GM23338 (cell line): ENCODE measurements at regions not wholly inside any gene's neighbourhood (a gene's known extent, or its start where the extent isn't known, plus 50 kb on each side); places are given as distances from the start of the nearest gene placed in this dataset.

Experiments
- ATAC-seq: fragments of 200-7000 bp; cut with Tn5 transposase; 3 replicates; pipeline ENCODE4 v1.9.1; 2020
- DNase-seq: peaks from one replicate; pipeline ENCODE4 v3.0.0-alpha.2; 2015; ENCODE audit warnings: low spot score
- H2AFZ ChIP-seq: fragments of 200-600 bp; sonication (generic); 2 replicates; pipeline ENCODE4 v1.8.0; 2016; ENCODE audit warnings: antibody characterized with exemption, mild to moderate bottlenecking, moderate library complexity
- H3F3A ChIP-seq: fragments of 200-600 bp; sonication (generic); replicated peaks from 2 replicates; pipeline ENCODE4 v1.8.0; 2017; ENCODE audit warnings: antibody characterized with exemption, mixed run types, low read depth
- H3K27ac ChIP-seq: fragments of 200-600 bp; sonication (generic); 2 replicates; pipeline ENCODE4 v1.6.1; 2016; ENCODE audit warnings: low read depth
- H3K27me3 ChIP-seq: fragments of 200-600 bp; sonication (generic); 2 replicates; pipeline ENCODE4 v1.8.0; 2016; ENCODE audit warnings: mild to moderate bottlenecking, mixed run types, moderate library complexity; ENCODE audit not compliant: insufficient read depth
- H3K36me3 ChIP-seq: fragments of 200-600 bp; sonication (generic); 2 replicates; pipeline ENCODE4 v1.8.0; 2016; ENCODE audit warnings: mild to moderate bottlenecking; ENCODE audit not compliant: insufficient read depth
- H3K4me1 ChIP-seq: fragments of 200-600 bp; sonication (generic); 2 replicates; pipeline ENCODE4 v1.8.0; 2016; ENCODE audit warnings: mild to moderate bottlenecking, moderate library complexity; ENCODE audit not compliant: insufficient read depth
- H3K4me2 ChIP-seq: fragments of 200-600 bp; sonication (generic); 2 replicates; pipeline ENCODE4 v1.7.1; 2017; ENCODE audit warnings: mixed run types
- H3K4me3 ChIP-seq: fragments of 200-600 bp; sonication (generic); 2 replicates; pipeline ENCODE4 v1.6.1; 2016; ENCODE audit warnings: mixed run types
- H3K79me2 ChIP-seq: fragments of 200-600 bp; sonication (generic); replicated peaks from 2 replicates; pipeline ENCODE4 v1.8.0; 2017; ENCODE audit warnings: mild to moderate bottlenecking; ENCODE audit not compliant: insufficient read depth
- H3K9me2 ChIP-seq: fragments of 200-600 bp; sonication (generic); 2 replicates; pipeline ENCODE4 v1.8.0; 2017; ENCODE audit not compliant: insufficient read depth
- H4K20me1 ChIP-seq: fragments of 200-600 bp; sonication (generic); replicated peaks from 2 replicates; pipeline ENCODE4 v1.8.0; 2017; ENCODE audit warnings: mild to moderate bottlenecking; ENCODE audit not compliant: insufficient read depth
- H3K27ac Mint-ChIP-seq: 2 replicates; pipeline ENCODE4 v1.8.0; 2020; ENCODE audit warnings: inconsistent platforms, mild to moderate bottlenecking, moderate library complexity, mixed read lengths
- H3K27me3 Mint-ChIP-seq: 3 replicates; pipeline ENCODE4 v1.8.0; 2022; ENCODE audit warnings: low read depth, mild to moderate bottlenecking, moderate library complexity, mixed read lengths, inconsistent platforms; ENCODE audit not compliant: insufficient read depth, poor library complexity
- H3K36me3 Mint-ChIP-seq: 3 replicates; pipeline ENCODE4 v1.8.0; 2021; ENCODE audit warnings: low read depth, mild to moderate bottlenecking, inconsistent platforms, moderate library complexity, mixed read lengths
- H3K4me1 Mint-ChIP-seq: 3 replicates; pipeline ENCODE4 v1.8.0; 2020; ENCODE audit warnings: mild to moderate bottlenecking, inconsistent platforms, mixed read lengths
- H3K4me3 Mint-ChIP-seq: 3 replicates; pipeline ENCODE4 v1.8.0; 2021; ENCODE audit warnings: moderate library complexity, mild to moderate bottlenecking, inconsistent platforms, mixed read lengths
- H3K9me3 Mint-ChIP-seq: 3 replicates; pipeline ENCODE4 v1.8.0; 2020; ENCODE audit warnings: moderate library complexity, mild to moderate bottlenecking, inconsistent platforms, mixed read lengths
- CREB1 ChIP-seq: fragments of 250-450 bp; sonication (Bioruptor Pico); IDR thresholded peaks from 2 replicates; pipeline ENCODE4 v1.5.0; 2020; ENCODE audit warnings: low read depth, mild to moderate bottlenecking, moderate library complexity
- EZH2 ChIP-seq: fragments of 200-600 bp; sonication (generic); IDR thresholded peaks from one replicate; pipeline ENCODE4 v1.8.0; 2017; ENCODE audit warnings: antibody characterized with exemption, mild to moderate bottlenecking, low read depth; ENCODE audit not compliant: unreplicated experiment
- JUNB ChIP-seq: IDR thresholded peaks from one replicate; pipeline ENCODE4 v1.6.1; 2016; ENCODE audit warnings: antibody characterized with exemption; ENCODE audit not compliant: unreplicated experiment
- NANOG ChIP-seq: IDR thresholded peaks from 2 replicates; pipeline ENCODE4 v1.6.1; 2016; ENCODE audit warnings: antibody characterized with exemption, borderline replicate concordance
- POLR2AphosphoS5 ChIP-seq: IDR thresholded peaks from 2 replicates; pipeline ENCODE4 v1.6.1; 2016; ENCODE audit warnings: antibody characterized with exemption, low read depth
- STAT1 ChIP-seq: IDR thresholded peaks from one replicate; pipeline ENCODE4 v1.6.1; 2016; ENCODE audit warnings: antibody characterized with exemption; ENCODE audit not compliant: unreplicated experiment
- ZNF114 ChIP-seq: fragments of 250-450 bp; sonication (Bioruptor Pico); IDR thresholded peaks from 2 replicates; pipeline ENCODE4 v1.5.0; 2020; ENCODE audit warnings: mild to moderate bottlenecking, moderate library complexity
- ZNF331 ChIP-seq: fragments of 250-450 bp; sonication (Bioruptor Pico); IDR thresholded peaks from 2 replicates; pipeline ENCODE4 v1.5.0; 2020; ENCODE audit warnings: low read depth, mild to moderate bottlenecking, moderate library complexity
- TF ChIP-seq, protein P1 (sequence below): IDR thresholded peaks from one replicate; pipeline ENCODE4 v1.6.1; 2018; ENCODE audit warnings: antibody characterized with exemption; ENCODE audit not compliant: unreplicated experiment
- TF ChIP-seq, protein P2 (sequence below): fragments of 250-450 bp; sonication (Bioruptor Pico); IDR thresholded peaks from 2 replicates; pipeline ENCODE4 v1.5.0; 2020; ENCODE audit warnings: mild to moderate bottlenecking, moderate library complexity

DNA sequence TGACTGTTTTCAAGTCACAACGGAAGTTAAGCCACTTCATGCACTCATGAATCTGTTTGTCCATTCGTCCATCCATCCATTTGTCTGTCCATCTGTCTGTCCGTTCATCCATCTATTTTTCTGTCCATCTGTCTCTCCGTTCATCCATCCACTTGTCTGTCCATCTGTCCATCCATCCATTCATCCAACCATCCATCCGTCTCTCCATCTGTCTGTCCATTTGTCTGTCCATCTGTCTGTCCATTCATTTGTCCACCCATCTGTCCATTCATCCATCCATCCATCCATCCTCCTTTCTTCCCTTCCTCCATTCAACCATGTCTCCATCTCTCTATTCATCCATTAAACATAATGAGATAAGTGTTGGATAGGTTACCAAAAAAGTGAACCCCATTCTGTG is 123.5 kb upstream of the UQCRFS1 start:
- H3K4me3 Mint-ChIP-seq: no peak overlapping the region
- H3K27me3 Mint-ChIP-seq: peaks cover 6% of the 10 kb centered on the region
- Histone ChIP-seq H3K27ac (no peak overlapping the region), H3K4me2 (no peak overlapping the region), H3K4me1 (no peaks in the 10 kb centered on the region), H4K20me1 (no peaks in the 10 kb centered on the region), H3K27me3 (no peaks in the 10 kb centered on the region), H3F3A (no peaks in the 10 kb centered on the region), H3K79me2 (no peaks in the 10 kb centered on the region), H3K36me3 (no peaks in the 10 kb centered on the region), H3K9me2 (peaks cover 9% of the 10 kb centered on the region; the same call in 1 of the 2 replicates), H2AFZ (no peak overlapping the region), H3K4me3 (no peak overlapping the region)
- no peak for TF ChIP-seq POLR2AphosphoS5
- no peak for TF ChIP-seq CREB1 (CRISPR knock-in tag)
- TF ChIP-seq JUNB: no peak
- no peak for TF ChIP-seq EZH2
- TF ChIP-seq ZNF331 (CRISPR knock-in tag): no peak
- TF ChIP-seq, protein P1, sequence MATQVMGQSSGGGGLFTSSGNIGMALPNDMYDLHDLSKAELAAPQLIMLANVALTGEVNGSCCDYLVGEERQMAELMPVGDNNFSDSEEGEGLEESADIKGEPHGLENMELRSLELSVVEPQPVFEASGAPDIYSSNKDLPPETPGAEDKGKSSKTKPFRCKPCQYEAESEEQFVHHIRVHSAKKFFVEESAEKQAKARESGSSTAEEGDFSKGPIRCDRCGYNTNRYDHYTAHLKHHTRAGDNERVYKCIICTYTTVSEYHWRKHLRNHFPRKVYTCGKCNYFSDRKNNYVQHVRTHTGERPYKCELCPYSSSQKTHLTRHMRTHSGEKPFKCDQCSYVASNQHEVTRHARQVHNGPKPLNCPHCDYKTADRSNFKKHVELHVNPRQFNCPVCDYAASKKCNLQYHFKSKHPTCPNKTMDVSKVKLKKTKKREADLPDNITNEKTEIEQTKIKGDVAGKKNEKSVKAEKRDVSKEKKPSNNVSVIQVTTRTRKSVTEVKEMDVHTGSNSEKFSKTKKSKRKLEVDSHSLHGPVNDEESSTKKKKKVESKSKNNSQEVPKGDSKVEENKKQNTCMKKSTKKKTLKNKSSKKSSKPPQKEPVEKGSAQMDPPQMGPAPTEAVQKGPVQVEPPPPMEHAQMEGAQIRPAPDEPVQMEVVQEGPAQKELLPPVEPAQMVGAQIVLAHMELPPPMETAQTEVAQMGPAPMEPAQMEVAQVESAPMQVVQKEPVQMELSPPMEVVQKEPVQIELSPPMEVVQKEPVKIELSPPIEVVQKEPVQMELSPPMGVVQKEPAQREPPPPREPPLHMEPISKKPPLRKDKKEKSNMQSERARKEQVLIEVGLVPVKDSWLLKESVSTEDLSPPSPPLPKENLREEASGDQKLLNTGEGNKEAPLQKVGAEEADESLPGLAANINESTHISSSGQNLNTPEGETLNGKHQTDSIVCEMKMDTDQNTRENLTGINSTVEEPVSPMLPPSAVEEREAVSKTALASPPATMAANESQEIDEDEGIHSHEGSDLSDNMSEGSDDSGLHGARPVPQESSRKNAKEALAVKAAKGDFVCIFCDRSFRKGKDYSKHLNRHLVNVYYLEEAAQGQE: no peak
- TF ChIP-seq, protein P2, sequence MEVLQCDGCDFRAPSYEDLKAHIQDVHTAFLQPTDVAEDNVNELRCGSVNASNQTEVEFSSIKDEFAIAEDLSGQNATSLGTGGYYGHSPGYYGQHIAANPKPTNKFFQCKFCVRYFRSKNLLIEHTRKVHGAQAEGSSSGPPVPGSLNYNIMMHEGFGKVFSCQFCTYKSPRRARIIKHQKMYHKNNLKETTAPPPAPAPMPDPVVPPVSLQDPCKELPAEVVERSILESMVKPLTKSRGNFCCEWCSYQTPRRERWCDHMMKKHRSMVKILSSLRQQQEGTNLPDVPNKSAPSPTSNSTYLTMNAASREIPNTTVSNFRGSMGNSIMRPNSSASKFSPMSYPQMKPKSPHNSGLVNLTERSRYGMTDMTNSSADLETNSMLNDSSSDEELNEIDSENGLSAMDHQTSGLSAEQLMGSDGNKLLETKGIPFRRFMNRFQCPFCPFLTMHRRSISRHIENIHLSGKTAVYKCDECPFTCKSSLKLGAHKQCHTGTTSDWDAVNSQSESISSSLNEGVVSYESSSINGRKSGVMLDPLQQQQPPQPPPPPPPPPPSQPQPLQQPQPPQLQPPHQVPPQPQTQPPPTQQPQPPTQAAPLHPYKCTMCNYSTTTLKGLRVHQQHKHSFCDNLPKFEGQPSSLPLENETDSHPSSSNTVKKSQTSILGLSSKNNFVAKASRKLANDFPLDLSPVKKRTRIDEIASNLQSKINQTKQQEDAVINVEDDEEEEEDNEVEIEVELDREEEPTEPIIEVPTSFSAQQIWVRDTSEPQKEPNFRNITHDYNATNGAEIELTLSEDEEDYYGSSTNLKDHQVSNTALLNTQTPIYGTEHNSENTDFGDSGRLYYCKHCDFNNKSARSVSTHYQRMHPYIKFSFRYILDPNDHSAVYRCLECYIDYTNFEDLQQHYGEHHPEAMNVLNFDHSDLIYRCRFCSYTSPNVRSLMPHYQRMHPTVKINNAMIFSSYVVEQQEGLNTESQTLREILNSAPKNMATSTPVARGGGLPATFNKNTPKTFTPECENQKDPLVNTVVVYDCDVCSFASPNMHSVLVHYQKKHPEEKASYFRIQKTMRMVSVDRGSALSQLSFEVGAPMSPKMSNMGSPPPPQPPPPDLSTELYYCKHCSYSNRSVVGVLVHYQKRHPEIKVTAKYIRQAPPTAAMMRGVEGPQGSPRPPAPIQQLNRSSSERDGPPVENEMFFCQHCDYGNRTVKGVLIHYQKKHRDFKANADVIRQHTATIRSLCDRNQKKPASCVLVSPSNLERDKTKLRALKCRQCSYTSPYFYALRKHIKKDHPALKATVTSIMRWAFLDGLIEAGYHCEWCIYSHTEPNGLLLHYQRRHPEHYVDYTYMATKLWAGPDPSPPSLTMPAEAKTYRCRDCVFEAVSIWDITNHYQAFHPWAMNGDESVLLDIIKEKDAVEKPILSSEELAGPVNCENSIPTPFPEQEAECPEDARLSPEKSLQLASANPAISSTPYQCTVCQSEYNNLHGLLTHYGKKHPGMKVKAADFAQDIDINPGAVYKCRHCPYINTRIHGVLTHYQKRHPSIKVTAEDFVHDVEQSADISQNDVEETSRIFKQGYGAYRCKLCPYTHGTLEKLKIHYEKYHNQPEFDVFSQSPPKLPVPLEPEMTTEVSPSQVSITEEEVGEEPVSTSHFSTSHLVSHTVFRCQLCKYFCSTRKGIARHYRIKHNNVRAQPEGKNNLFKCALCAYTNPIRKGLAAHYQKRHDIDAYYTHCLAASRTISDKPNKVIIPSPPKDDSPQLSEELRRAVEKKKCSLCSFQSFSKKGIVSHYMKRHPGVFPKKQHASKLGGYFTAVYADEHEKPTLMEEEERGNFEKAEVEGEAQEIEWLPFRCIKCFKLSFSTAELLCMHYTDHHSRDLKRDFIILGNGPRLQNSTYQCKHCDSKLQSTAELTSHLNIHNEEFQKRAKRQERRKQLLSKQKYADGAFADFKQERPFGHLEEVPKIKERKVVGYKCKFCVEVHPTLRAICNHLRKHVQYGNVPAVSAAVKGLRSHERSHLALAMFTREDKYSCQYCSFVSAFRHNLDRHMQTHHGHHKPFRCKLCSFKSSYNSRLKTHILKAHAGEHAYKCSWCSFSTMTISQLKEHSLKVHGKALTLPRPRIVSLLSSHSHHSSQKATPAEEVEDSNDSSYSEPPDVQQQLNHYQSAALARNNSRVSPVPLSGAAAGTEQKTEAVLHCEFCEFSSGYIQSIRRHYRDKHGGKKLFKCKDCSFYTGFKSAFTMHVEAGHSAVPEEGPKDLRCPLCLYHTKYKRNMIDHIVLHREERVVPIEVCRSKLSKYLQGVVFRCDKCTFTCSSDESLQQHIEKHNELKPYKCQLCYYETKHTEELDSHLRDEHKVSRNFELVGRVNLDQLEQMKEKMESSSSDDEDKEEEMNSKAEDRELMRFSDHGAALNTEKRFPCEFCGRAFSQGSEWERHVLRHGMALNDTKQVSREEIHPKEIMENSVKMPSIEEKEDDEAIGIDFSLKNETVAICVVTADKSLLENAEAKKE (CRISPR knock-in tag): no peak
- TF ChIP-seq STAT1: no peak
- no peak for TF ChIP-seq NANOG
- TF ChIP-seq ZNF114: no peak
- DNase-seq: no peak
- H3K27ac Mint-ChIP-seq: no peak overlapping the region
- H3K9me3 Mint-ChIP-seq: peaks cover 2% of the 10 kb centered on the region; the same call in 2 of the 3 replicates
- no peak for ATAC-seq
- H3K4me1 Mint-ChIP-seq: no peaks in the 10 kb centered on the region
- H3K36me3 Mint-ChIP-seq: no peaks in the 10 kb centered on the region
